GM15510 (cell line): ENCODE measurements at regions not wholly inside any gene's neighbourhood (a gene's known extent, or its start where the extent isn't known, plus 50 kb on each side); places are given as distances from the start of the nearest gene placed in this dataset.

Experiments used
- POLR2A ChIP-seq: IDR thresholded peaks from 3 replicates; pipeline ENCODE4 v1.6.1; 2011; ENCODE audit warnings: borderline replicate concordance; ENCODE audit not compliant: insufficient read length; ENCODE audit errors: extremely low read depth

DNA sequence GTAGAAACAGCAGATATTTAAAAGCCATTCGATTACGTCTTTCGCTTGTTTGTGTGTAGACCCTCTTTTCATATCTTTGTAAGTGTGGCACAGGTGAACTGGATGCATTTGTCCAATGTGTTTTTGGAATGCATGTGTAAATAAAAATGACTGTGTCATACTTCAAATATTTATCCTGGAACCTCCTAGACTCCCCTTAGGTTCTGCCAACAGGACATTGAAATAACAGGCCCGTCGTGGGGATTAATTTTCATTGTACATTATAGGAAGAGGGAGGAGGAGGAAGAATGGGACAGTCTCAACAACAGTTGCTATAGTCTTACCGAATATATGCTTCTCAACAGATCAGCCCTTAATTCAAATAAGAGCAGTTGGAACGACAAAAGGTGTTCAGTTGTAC is 95.8 kb downstream of the PRKAB2 start:
- TF ChIP-seq POLR2A: no peak

DNA sequence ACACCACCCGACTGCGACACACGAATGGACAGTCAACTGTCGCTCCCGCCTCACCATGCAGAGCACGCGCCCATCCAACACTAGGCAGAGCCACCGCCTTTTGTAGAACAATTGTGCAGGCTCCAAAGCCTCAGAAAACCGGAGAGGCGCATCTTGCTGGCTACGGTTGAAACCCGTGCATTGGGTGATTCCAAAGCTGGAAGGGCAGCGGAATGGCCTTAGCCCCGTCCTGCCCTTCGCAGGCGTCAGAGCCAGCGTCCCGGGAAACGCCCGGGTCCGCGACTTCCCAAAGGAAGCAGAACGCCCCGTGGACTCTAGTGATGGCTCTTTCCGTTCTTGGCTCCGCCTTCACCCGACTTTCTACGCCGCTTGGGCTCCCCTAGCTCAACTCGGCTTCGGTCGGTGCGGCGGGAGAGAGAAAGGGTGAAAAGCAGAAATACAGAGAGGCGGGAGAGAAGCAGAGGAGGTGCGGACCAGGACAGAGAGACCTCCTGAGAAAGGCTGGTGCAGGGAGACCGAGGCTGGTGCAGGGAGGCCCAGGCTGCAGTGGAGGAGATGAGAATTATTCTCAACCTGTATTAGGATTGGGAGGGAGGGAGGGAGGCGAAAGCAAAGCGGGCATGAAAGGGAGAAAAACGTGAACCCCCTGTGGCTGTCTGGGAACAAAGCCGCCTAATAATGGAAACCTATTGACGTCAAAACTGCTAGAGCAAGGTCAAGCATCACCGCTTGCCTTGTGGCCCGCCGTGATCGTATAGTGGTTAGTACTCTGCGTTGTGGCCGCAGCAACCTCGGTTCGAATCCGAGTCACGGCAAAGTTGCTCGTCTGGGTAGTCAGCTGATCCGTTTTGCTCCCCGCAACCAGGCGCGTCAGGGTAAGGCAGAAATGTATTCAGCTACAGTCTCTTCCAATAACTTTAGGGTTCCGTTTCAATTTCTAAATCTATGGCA is 99.5 kb downstream of the PRKAB2 start:
- no peak for TF ChIP-seq POLR2A

DNA sequence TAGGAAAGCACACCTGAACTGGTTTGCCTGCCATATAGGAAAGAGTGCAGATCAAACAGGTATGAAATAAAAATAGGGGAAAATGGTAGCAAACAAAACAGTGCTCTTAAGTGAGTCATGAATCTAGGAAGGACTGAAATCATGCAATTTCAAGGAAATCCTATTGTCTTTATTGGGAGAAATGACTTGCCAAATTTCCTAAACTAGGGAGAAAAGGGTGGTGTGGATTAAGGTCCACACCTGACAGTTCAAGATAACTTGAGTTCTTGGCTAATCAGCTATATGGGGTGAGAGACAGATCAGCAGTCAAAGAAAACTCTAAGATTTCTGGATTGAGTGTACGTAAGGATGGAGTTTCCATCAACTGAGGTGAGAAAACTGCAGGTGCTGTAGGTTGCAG is 101.1 kb downstream of the PRKAB2 start:
- TF ChIP-seq POLR2A: no peak

DNA sequence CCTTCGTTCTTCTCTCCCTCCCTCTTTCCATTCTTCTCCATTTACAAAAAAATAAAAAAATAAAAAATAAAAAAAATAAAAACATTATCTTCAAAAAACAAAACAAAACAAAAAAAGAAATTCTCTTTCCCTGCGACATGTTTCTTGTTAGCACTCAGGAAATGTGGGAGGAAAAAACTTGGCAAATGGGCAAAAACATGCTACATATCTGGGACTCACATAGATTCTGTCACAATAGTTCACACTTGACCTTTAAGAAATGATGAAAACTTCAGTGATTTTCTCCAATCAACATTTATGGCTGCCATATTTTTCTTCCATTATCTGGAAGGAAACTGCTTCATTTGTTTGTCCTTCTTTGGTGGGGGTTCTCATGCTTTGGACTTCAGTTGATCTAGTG is 109.3 kb downstream of the PRKAB2 start:
- TF ChIP-seq POLR2A: no peak

DNA sequence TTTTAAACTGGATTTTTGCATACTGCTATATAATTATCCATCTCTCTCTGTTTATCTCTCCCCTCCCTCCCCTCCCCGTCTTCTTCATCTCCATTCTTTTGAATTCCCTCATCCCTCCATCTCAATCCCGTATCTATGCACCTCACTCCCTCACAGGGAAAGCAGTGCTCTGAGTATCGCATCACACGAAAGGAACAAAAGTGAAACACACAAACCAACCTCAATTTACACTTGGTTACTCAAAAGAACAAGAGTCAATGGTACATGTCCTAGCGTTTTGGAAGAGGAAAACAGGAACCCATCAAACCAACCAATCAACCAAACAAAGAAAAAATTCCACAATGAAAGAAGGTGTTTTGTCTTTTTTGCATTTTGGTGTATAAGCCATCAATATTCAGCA is 115.1 kb downstream of the NBPF12 start:
- TF ChIP-seq POLR2A: no peak

DNA sequence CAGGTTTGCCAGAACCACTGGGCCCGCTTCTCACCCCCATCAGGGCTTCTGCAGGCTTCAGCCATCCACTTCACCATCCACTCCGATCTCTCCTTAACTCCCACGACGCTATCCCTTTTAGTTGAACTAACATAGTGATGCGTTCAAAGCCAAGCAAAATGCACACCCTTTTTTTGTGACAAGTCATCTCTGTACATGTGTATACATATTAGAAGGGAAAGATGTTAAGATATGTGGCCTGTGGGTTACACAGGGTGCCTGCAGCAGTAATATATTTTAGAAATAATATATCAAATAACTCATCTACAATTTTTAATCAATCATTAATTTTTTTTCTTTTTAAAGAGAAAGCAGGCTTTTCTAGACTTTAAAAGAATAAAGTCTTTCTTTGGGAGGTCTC is 114.6 kb downstream of the NBPF12 start:
- no peak for TF ChIP-seq POLR2A

DNA sequence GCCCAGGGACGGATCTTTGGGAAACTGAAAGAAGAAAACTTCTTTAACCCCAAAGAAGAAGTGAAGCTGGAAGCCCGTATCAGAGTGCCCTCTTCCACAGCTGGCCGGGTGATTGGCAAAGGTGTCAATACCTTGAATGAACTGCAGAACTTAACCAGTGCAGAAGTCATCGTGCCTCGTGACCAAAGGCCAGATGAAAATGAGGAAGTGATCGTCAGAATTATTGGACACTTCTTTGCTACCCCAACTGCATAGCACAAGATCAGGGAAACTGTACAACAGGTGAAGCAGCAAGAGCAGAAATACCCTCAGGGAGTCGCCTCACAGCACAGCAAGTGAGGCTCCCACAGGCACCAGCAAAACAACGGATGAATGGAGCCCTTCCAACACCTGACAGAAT is 114.0 kb downstream of the NBPF12 start:
- no peak for TF ChIP-seq POLR2A

GRCh38 chr1:147051136-147051535 is 113.0 kb downstream of the NBPF12 start:
- no peak for TF ChIP-seq POLR2A

GRCh38 chr1:147050654-147051053 is 112.5 kb downstream of the NBPF12 start:
- no peak for TF ChIP-seq POLR2A

- TF ChIP-seq POLR2A: no peak
These were observed 108.2 kb downstream of the NBPF12 start for GRCh38 chr1:147046189-147046862.
